Subcutaneous abdominal adipose tissue (tissue), 5 donors: ENCODE measurements at regions not wholly inside any gene's neighbourhood (a gene's known extent, or its start where the extent isn't known, plus 50 kb on each side); places are given as distances from the start of the nearest gene placed in this dataset.

Source experiments
- H3K27ac ChIP-seq: one replicate; pipeline ENCODE4 v1.7.0; 2013; ENCODE audit warnings: low read depth, mild to moderate bottlenecking, inconsistent platforms, low read length, moderate library complexity
- H3K27me3 ChIP-seq, 5 donors: one replicate each; pipeline ENCODE4 v1.7.0; 2013; ENCODE audit warnings: low read length in 5 of 5, inconsistent platforms in 1 of 5; ENCODE audit not compliant: control insufficient read depth in 5 of 5, insufficient read depth in 4 of 5
- H3K36me3 ChIP-seq, 5 donors: one replicate each; pipeline ENCODE4 v1.7.0; 2013; ENCODE audit warnings: low read length in 5 of 5; ENCODE audit not compliant: control insufficient read depth in 5 of 5, insufficient read depth in 5 of 5
- H3K4me1 ChIP-seq, 5 donors: one replicate each; pipeline ENCODE4 v1.7.0; 2013; ENCODE audit warnings: low read length in 5 of 5, mild to moderate bottlenecking in 3 of 5, moderate library complexity in 1 of 5; ENCODE audit not compliant: control insufficient read depth in 5 of 5, insufficient read depth in 5 of 5
- H3K4me3 ChIP-seq, 5 donors: one replicate each; pipeline ENCODE4 v1.7.0; 2013; ENCODE audit warnings: low read length in 5 of 5, low read depth in 1 of 5
- H3K9ac ChIP-seq, 5 donors: one replicate each; pipeline ENCODE4 v1.7.0; 2013; ENCODE audit warnings: low read length in 5 of 5, mild to moderate bottlenecking in 4 of 5, moderate library complexity in 3 of 5
- H3K9me3 ChIP-seq, 5 donors: one replicate each; pipeline ENCODE4 v1.7.0; 2013; ENCODE audit warnings: low read length in 5 of 5; ENCODE audit not compliant: control insufficient read depth in 5 of 5
- donor health status: healthy.
- donor health status: healthy.
- donor health status: healthy.
- donor health status: healthy.
- donor health status: healthy.

- no peak overlapping the region for H3K27ac ChIP-seq
- peaks cover 0 to 3% (median 0%) of the 10 kb centered on the region in 5 donors for H3K27me3 ChIP-seq
- H3K4me1 ChIP-seq: no peaks in the 10 kb centered on the region
- H3K36me3 ChIP-seq: no peaks in the 10 kb centered on the region
- H3K9me3 ChIP-seq: peaks cover 0 to 7% (median 0%) of the 10 kb centered on the region in 5 donors
- no peak overlapping the region for H3K9ac ChIP-seq
- no peak overlapping the region for H3K4me3 ChIP-seq
Measured at GRCh38 chr15:39110746-39111145, 470.1 kb upstream of the THBS1 start.

GRCh38 chr15:39113741-39114140 lies 467.1 kb upstream of the THBS1 start:
- H3K9ac ChIP-seq: no peak overlapping the region
- no peak overlapping the region for H3K4me3 ChIP-seq
- H3K36me3 ChIP-seq: no peaks in the 10 kb centered on the region
- peaks cover 0 to 13% (median 6%) of the 10 kb centered on the region in 5 donors for H3K9me3 ChIP-seq
- H3K27ac ChIP-seq: no peak overlapping the region
- H3K4me1 ChIP-seq: no peaks in the 10 kb centered on the region
- peaks cover 0 to 3% (median 0%) of the 10 kb centered on the region in 5 donors for H3K27me3 ChIP-seq

GRCh38 chr15:39114690-39115378 lies 466.0 kb upstream of the THBS1 start:
- Histone ChIP-seq H3K27ac (no peak overlapping the region), H3K9ac (no peak overlapping the region), H3K4me3 (no peak overlapping the region), H3K9me3 (peaks cover 0 to 13% (median 6%) of the 10 kb centered on the region in 5 donors), H3K36me3 (no peaks in the 10 kb centered on the region), H3K4me1 (no peaks in the 10 kb centered on the region), H3K27me3 (peaks cover 0 to 3% (median 0%) of the 10 kb centered on the region in 5 donors)

- H3K4me1 ChIP-seq: no peaks in the 10 kb centered on the region
Measured at GRCh38 chr15:39115379-39116057, 465.4 kb upstream of the THBS1 start.

GRCh38 chr15:39118510-39118909 lies 462.4 kb upstream of the THBS1 start:
- peaks cover 0 to 13% (median 6%) of the 10 kb centered on the region in 5 donors for H3K9me3 ChIP-seq
- H3K4me1 ChIP-seq: no peaks in the 10 kb centered on the region
- no peak overlapping the region for H3K27ac ChIP-seq
- no peak overlapping the region for H3K9ac ChIP-seq
- no peak overlapping the region for H3K4me3 ChIP-seq
- H3K36me3 ChIP-seq: no peaks in the 10 kb centered on the region
- H3K27me3 ChIP-seq: peaks cover 0 to 3% (median 0%) of the 10 kb centered on the region in 5 donors

More at GRCh38 chr15:39115379-39116057, 465.4 kb upstream of the THBS1 start:
- H3K4me3 ChIP-seq: no peak overlapping the region
- H3K27me3 ChIP-seq: peaks cover 0 to 3% (median 0%) of the 10 kb centered on the region in 5 donors
- no peak overlapping the region for H3K9ac ChIP-seq
- peaks cover 0 to 13% (median 6%) of the 10 kb centered on the region in 5 donors for H3K9me3 ChIP-seq
- H3K36me3 ChIP-seq: no peaks in the 10 kb centered on the region
- no peak overlapping the region for H3K27ac ChIP-seq

GRCh38 chr15:39124155-39124552 lies 456.7 kb upstream of the THBS1 start:
- Histone ChIP-seq H3K27ac (no peak overlapping the region), H3K9me3 (no peaks in the 10 kb centered on the region), H3K27me3 (no peaks in the 10 kb centered on the region), H3K9ac (no peak overlapping the region), H3K36me3 (no peaks in the 10 kb centered on the region), H3K4me1 (peaks cover 6 to 32% (median 19%) of the 10 kb centered on the region in 5 donors), H3K4me3 (no peak overlapping the region)

GRCh38 chr15:39124553-39125171 lies 456.2 kb upstream of the THBS1 start:
- no peak overlapping the region for H3K9ac ChIP-seq
- no peaks in the 10 kb centered on the region for H3K36me3 ChIP-seq
- no peaks in the 10 kb centered on the region for H3K9me3 ChIP-seq
- no peaks in the 10 kb centered on the region for H3K27me3 ChIP-seq
- no peak overlapping the region for H3K4me3 ChIP-seq
- peaks cover 6 to 32% (median 19%) of the 10 kb centered on the region in 5 donors for H3K4me1 ChIP-seq
- no peak overlapping the region for H3K27ac ChIP-seq

- H3K27me3 ChIP-seq: no peaks in the 10 kb centered on the region
- H3K4me1 ChIP-seq: peaks cover 6 to 36% (median 24%) of the 10 kb centered on the region in 5 donors
- no peak overlapping the region for H3K9ac ChIP-seq
- H3K4me3 ChIP-seq: no peak overlapping the region
- no peaks in the 10 kb centered on the region for H3K36me3 ChIP-seq
- no peak overlapping the region for H3K27ac ChIP-seq
- no peaks in the 10 kb centered on the region for H3K9me3 ChIP-seq
Measured at GRCh38 chr15:39125226-39125625, 455.7 kb upstream of the THBS1 start.

GRCh38 chr15:39125904-39126303 lies 455.0 kb upstream of the THBS1 start:
- no peak overlapping the region for H3K9ac ChIP-seq
- no peaks in the 10 kb centered on the region for H3K27me3 ChIP-seq
- H3K4me3 ChIP-seq: no peak overlapping the region
- H3K9me3 ChIP-seq: no peaks in the 10 kb centered on the region
- H3K27ac ChIP-seq: no peak overlapping the region
- no peaks in the 10 kb centered on the region for H3K36me3 ChIP-seq
- peaks cover 6 to 43% (median 26%) of the 10 kb centered on the region in 5 donors for H3K4me1 ChIP-seq
